KMS-11 (cell line): ENCODE measurements at regions not wholly inside any gene's neighbourhood (a gene's known extent, or its start where the extent isn't known, plus 50 kb on each side); places are given as distances from the start of the nearest gene placed in this dataset.

ENCODE experiments used
- H2AFZ ChIP-seq: fragments of 200-600 bp; sonication (generic); 2 replicates; pipeline ENCODE4 v1.6.1; 2016; ENCODE audit warnings: antibody characterized with exemption, mixed run types, low read depth
- H3K27ac ChIP-seq: fragments of 200-600 bp; sonication (generic); 2 replicates; pipeline ENCODE4 v1.6.1; 2016; ENCODE audit warnings: mild to moderate bottlenecking, mixed run types
- H3K27me3 ChIP-seq: fragments of 200-600 bp; sonication (generic); 2 replicates; pipeline ENCODE4 v1.6.1; 2017; ENCODE audit warnings: mild to moderate bottlenecking, low read depth, mixed run types, moderate library complexity; ENCODE audit not compliant: insufficient read depth
- H3K36me3 ChIP-seq: fragments of 200-600 bp; sonication (generic); 2 replicates; pipeline ENCODE4 v1.6.1; 2017; ENCODE audit warnings: mild to moderate bottlenecking, mixed run types; ENCODE audit not compliant: insufficient read depth
- H3K4me1 ChIP-seq: fragments of 200-600 bp; sonication (generic); 2 replicates; pipeline ENCODE4 v1.6.1; 2016; ENCODE audit warnings: mild to moderate bottlenecking, low read depth, mixed run types; ENCODE audit not compliant: poor library complexity, severe bottlenecking
- H3K4me2 ChIP-seq: fragments of 200-600 bp; sonication (generic); 2 replicates; pipeline ENCODE4 v1.7.0; 2016; ENCODE audit warnings: mild to moderate bottlenecking, mixed run types
- H3K4me3 ChIP-seq: fragments of 200-600 bp; sonication (generic); IDR thresholded peaks from 2 replicates; pipeline ENCODE4 v1.6.1; 2017; ENCODE audit warnings: low read depth, low read length, mixed read lengths; ENCODE audit not compliant: insufficient read depth
- H3K79me2 ChIP-seq: fragments of 200-600 bp; sonication (generic); 2 replicates; pipeline ENCODE4 v1.6.1; 2016; ENCODE audit warnings: low read depth, mixed run types; ENCODE audit not compliant: insufficient read depth
- H3K9ac ChIP-seq: fragments of 200-600 bp; sonication (generic); 2 replicates; pipeline ENCODE4 v1.6.1; 2016; ENCODE audit warnings: mild to moderate bottlenecking, mixed run types
- H4K20me1 ChIP-seq: fragments of 200-600 bp; sonication (generic); 2 replicates; pipeline ENCODE4 v1.6.1; 2016; ENCODE audit warnings: mild to moderate bottlenecking, mixed run types; ENCODE audit not compliant: insufficient read depth
- TF ChIP-seq, protein P1 (sequence below): fragments of 200-600 bp; sonication (generic); conservative IDR thresholded peaks from 2 replicates; pipeline ENCODE4 v1.6.1; 2017; ENCODE audit warnings: low read depth, mild to moderate bottlenecking, antibody characterized with exemption, low read length, moderate library complexity, mixed read lengths

DNA sequence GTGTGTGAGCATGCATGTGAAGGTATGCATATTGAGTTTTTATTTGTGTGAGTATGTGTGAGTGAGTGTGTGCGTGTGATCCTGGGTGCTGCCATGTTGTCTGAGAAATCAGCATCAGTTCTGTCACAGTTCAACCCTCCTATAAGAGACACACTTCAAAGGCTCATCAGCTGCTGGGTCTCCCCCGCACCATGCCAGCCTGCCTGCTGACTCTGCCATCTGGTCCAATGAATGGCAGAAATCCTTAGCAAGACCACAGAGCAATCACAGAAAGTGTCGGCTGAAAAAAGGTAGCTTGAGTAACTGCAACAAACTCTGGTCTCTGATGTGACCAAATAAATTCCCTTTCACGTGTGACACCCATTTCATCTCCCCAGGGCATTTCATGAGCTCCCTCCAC lies 381.8 kb upstream of the MAF start:
- H3K9ac ChIP-seq: no peak overlapping the region
- no peaks in the 10 kb centered on the region for H3K27me3 ChIP-seq
- H3K79me2 ChIP-seq: no peaks in the 10 kb centered on the region
- no peak overlapping the region for H3K27ac ChIP-seq
- H3K36me3 ChIP-seq: no peaks in the 10 kb centered on the region
- no peak overlapping the region for H2AFZ ChIP-seq
- no peaks in the 10 kb centered on the region for H4K20me1 ChIP-seq
- no peak overlapping the region for H3K4me3 ChIP-seq
- TF ChIP-seq, protein P1, sequence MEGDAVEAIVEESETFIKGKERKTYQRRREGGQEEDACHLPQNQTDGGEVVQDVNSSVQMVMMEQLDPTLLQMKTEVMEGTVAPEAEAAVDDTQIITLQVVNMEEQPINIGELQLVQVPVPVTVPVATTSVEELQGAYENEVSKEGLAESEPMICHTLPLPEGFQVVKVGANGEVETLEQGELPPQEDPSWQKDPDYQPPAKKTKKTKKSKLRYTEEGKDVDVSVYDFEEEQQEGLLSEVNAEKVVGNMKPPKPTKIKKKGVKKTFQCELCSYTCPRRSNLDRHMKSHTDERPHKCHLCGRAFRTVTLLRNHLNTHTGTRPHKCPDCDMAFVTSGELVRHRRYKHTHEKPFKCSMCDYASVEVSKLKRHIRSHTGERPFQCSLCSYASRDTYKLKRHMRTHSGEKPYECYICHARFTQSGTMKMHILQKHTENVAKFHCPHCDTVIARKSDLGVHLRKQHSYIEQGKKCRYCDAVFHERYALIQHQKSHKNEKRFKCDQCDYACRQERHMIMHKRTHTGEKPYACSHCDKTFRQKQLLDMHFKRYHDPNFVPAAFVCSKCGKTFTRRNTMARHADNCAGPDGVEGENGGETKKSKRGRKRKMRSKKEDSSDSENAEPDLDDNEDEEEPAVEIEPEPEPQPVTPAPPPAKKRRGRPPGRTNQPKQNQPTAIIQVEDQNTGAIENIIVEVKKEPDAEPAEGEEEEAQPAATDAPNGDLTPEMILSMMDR: no peak
- no peaks in the 10 kb centered on the region for H3K4me1 ChIP-seq
- H3K4me2 ChIP-seq: no peak overlapping the region

DNA sequence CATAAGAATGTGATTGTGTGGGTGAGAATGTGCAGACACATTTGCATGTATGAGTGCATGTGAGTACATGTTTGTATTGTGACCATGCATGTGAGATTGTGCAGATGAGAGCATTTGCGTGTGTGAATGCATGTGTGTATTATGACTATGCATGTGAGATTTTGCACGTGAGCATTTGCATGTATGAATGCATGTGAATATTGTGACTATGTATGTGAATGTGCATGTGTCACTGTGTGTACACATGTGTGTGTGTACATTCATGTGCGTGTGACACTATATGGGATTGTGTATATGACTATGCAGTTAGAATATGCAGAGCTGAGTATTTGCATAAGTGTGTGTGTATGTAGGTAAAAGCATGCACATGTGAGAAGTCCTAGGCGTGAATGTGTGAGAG lies 381.3 kb upstream of the MAF start:
- Histone ChIP-seq H4K20me1 (no peaks in the 10 kb centered on the region), H3K9ac (no peak overlapping the region), H3K27ac (no peak overlapping the region), H3K27me3 (no peaks in the 10 kb centered on the region), H3K4me2 (no peak overlapping the region), H2AFZ (no peak overlapping the region), H3K4me1 (no peaks in the 10 kb centered on the region), H3K4me3 (no peak overlapping the region), H3K36me3 (no peaks in the 10 kb centered on the region), H3K79me2 (no peaks in the 10 kb centered on the region)
- TF ChIP-seq, protein P1: no peak

DNA sequence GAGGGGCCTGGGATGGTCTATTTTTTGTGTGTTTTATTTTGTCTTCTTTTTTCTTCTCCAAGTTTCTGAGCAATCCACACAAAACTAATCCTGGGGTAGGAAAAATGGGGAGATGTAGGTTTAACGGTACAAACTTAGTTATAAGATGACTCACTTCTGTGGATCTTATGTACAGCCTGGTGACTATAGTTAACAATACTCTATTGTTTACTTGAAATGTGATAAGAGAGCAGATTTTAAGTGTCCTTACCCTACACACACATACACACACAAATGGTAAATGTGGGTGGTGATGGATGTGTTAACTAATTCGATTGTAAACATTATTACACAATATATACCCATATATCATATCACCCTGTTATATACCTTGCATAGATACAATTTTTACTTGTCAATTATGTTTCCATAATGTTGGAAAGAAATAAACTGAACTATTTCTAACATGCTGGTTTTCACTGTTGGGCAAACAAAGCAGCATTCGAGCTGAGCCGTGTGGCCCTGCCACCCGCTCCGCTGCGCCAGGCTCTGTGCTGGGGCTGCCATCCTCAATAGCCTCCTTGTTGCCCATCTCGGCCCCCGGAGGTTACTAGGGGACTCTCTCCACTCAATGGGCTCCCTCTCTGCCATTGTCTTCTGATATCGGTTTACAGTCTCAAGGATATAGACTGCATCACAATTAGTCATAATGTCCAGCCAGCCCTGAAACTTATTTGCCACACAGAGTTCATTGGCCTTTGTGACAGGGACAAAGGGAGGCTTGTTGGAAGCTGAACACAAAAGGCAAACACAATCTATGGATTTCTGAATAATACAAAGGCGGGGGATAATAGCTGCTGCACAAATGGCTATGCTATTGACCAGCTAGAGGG lies 380.3 kb upstream of the MAF start:
- H2AFZ ChIP-seq: no peak overlapping the region
- TF ChIP-seq, protein P1: no peak

DNA sequence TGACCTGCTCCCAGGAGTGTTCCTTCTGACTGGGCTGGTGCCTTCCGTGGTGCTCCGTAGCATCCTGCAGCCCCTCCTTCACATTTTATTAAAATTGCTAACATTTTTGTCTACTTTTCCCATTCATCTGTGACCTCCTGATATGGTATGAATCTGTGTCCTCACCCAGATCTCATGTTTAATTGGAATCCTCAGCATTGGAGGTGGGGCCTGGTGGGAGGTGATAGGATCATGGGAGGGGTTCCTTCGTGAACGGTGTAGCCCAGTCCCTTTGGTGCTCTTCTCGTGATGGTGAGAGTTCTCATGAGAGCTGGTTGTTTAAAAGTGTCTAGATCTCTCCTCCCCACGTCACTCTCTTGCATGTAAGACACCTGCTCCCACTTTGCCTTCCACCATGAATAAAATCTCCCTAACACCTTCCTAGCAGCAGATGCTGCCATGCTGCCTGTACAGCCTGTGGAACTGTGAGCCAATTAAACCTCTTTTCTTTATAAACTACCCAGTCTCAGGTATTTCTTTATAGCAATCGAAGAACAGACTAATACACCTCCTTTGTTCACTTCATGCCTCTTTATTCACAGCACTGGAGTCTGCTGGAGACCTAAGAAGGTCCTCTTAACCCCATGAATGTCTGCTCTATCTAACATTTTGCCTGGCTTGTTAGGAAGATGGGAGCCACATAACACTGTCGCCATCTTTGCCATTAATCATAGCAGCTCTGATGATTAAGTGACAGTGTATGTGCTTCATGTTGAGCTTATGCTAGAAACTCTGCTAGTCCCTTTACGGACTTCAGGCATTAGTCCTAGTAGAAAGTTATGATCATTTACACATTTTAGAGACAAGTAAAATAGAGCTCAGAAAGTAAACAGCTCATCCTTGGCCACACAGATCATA lies 377.7 kb upstream of the MAF start:
- Histone ChIP-seq H3K4me3 (no peak overlapping the region), H3K27me3 (no peaks in the 10 kb centered on the region), H3K27ac (no peak overlapping the region), H2AFZ (no peak overlapping the region), H3K9ac (no peak overlapping the region), H3K79me2 (no peaks in the 10 kb centered on the region), H3K36me3 (no peaks in the 10 kb centered on the region), H3K4me1 (no peaks in the 10 kb centered on the region), H4K20me1 (no peaks in the 10 kb centered on the region), H3K4me2 (no peak overlapping the region)
- TF ChIP-seq, protein P1: no peak

More for the DNA sequence above, 380.3 kb upstream of the MAF start:
- Histone ChIP-seq H3K27me3 (no peaks in the 10 kb centered on the region), H3K27ac (no peak overlapping the region), H3K4me2 (no peak overlapping the region), H3K79me2 (no peaks in the 10 kb centered on the region), H3K36me3 (no peaks in the 10 kb centered on the region), H4K20me1 (no peaks in the 10 kb centered on the region), H3K4me3 (no peak overlapping the region), H3K9ac (no peak overlapping the region), H3K4me1 (no peaks in the 10 kb centered on the region)
